ENCODE measurements at regions not wholly inside any gene's neighbourhood (a gene's known extent, or its start where the extent isn't known, plus 50 kb on each side); places are given as distances from the start of the nearest gene placed in this dataset.

DNA sequence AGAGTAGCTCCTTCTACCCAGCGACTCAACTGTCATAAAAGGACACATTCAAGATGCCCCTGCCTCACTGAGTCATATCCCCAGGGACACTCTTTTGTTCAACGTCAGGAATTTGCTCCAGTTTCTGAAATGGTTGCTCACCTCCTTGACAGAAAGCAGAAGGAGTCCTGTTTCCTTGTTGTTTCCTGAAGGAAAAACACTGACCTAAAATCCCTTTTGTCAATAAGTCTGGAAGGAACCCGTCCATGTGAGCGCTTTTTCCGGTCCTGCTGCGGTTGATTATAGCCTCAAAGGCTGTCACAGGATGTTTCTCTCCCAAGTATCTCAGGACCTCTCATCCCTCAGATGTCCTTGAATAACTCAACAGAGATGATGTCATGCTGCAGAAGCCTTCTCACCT is 113.6 kb upstream of the PLEKHG1 start:
- TF ChIP-seq POLR2A (IDR thresholded peaks at IDR 0.05): no peak
- TF ChIP-seq, protein P1, sequence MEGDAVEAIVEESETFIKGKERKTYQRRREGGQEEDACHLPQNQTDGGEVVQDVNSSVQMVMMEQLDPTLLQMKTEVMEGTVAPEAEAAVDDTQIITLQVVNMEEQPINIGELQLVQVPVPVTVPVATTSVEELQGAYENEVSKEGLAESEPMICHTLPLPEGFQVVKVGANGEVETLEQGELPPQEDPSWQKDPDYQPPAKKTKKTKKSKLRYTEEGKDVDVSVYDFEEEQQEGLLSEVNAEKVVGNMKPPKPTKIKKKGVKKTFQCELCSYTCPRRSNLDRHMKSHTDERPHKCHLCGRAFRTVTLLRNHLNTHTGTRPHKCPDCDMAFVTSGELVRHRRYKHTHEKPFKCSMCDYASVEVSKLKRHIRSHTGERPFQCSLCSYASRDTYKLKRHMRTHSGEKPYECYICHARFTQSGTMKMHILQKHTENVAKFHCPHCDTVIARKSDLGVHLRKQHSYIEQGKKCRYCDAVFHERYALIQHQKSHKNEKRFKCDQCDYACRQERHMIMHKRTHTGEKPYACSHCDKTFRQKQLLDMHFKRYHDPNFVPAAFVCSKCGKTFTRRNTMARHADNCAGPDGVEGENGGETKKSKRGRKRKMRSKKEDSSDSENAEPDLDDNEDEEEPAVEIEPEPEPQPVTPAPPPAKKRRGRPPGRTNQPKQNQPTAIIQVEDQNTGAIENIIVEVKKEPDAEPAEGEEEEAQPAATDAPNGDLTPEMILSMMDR (IDR thresholded peaks at IDR 0.05): no peak
- no peak for TF ChIP-seq EP300 (IDR thresholded peaks at IDR 0.05)

Measured in stomach (tissue), 4 donors.